PC-3 (cell line): ENCODE measurements at regions not wholly inside any gene's neighbourhood (a gene's known extent, or its start where the extent isn't known, plus 50 kb on each side); places are given as distances from the start of the nearest gene placed in this dataset.

Source experiments
- ATAC-seq: fragments of 200-7000 bp; cut with Tn5 transposase; 2 replicates; pipeline ENCODE4 v1.9.1; 2020; ENCODE audit warnings: mild to moderate bottlenecking, moderate library complexity
- BruUV-seq: library from RNA; stranded (reverse); fragments of 400-500 nt; replicated peaks from 2 replicates; lab custom pipeline; 2021; lab: Mats Ljungman, UMichigan
- CTCF ChIA-PET: fragments of 300-600 bp; sonication (Branson Sonifier 250); formaldehyde crosslinking; loops from one replicate; lab custom pipeline; 2022; ENCODE audit warnings: antibody characterized with exemption; lab: Charles Lee
- POLR2A ChIA-PET: fragments of 300-600 bp; sonication (Branson Sonifier 250); formaldehyde crosslinking; loops from one replicate; lab custom pipeline; 2022; ENCODE audit warnings: antibody characterized with exemption; ENCODE audit not compliant: unreplicated experiment; lab: Charles Lee
- DNase-seq: peaks from one replicate; pipeline ENCODE4 v3.0.0-alpha.2; 2015
- H2AFZ ChIP-seq: fragments of 300-600 bp; sonication (generic); 2 replicates; pipeline ENCODE4 v1.6.0; 2016; ENCODE audit warnings: antibody characterized with exemption, low read length
- H3F3A ChIP-seq: fragments of 300-600 bp; sonication (generic); one replicate; pipeline ENCODE4 v1.6.0; 2017; ENCODE audit warnings: antibody characterized with exemption, low read length, control low read depth, mild to moderate bottlenecking; ENCODE audit not compliant: unreplicated experiment
- H3K27ac ChIP-seq: fragments of 300-600 bp; sonication (generic); 2 replicates; pipeline ENCODE4 v1.5.1; 2016; ENCODE audit warnings: mild to moderate bottlenecking, low read length
- H3K27me3 ChIP-seq: fragments of 300-600 bp; sonication (generic); 2 replicates; pipeline ENCODE4 v1.6.1; 2016; ENCODE audit warnings: low read length, mixed read lengths
- H3K36me3 ChIP-seq: fragments of 300-600 bp; sonication (generic); 2 replicates; pipeline ENCODE4 v1.6.1; 2016; ENCODE audit warnings: low read depth, mixed run types, low read length, mixed read lengths
- H3K4me1 ChIP-seq: fragments of 300-600 bp; sonication (generic); 2 replicates; pipeline ENCODE4 v1.5.1; 2016; ENCODE audit warnings: low read length; ENCODE audit not compliant: insufficient read depth
- H3K4me2 ChIP-seq: fragments of 300-600 bp; sonication (generic); 2 replicates; pipeline ENCODE4 v1.6.0; 2016; ENCODE audit warnings: low read length
- H3K4me3 ChIP-seq: fragments of 300-600 bp; sonication (generic); 2 replicates; pipeline ENCODE4 v1.5.1; 2016; ENCODE audit warnings: mild to moderate bottlenecking, low read length, mixed read lengths
- H3K79me2 ChIP-seq: fragments of 300-600 bp; sonication (generic); 2 replicates; pipeline ENCODE4 v1.6.1; 2017; ENCODE audit warnings: low read length, mixed read lengths
- H3K9ac ChIP-seq: fragments of 300-600 bp; sonication (generic); 2 replicates; pipeline ENCODE4 v1.6.0; 2016; ENCODE audit warnings: mild to moderate bottlenecking, low read length
- H3K9me2 ChIP-seq: fragments of 300-600 bp; sonication (generic); replicated peaks from 2 replicates; pipeline ENCODE4 v1.6.1; 2016; ENCODE audit warnings: mixed run types, low read length, mixed read lengths
- H3K9me3 ChIP-seq: fragments of 300-600 bp; sonication (generic); 2 replicates; pipeline ENCODE4 v1.6.1; 2016; ENCODE audit warnings: low read length, mixed read lengths
- H4K20me1 ChIP-seq: fragments of 300-600 bp; sonication (generic); 2 replicates; pipeline ENCODE4 v1.6.1; 2016; ENCODE audit warnings: low read length, mixed read lengths
- EZH2 ChIP-seq: fragments of 300-600 bp; sonication (generic); IDR thresholded peaks from one replicate; pipeline ENCODE4 v1.6.1; 2017; ENCODE audit warnings: antibody characterized with exemption, mild to moderate bottlenecking, low read length; ENCODE audit not compliant: unreplicated experiment
- EZH2phosphoT487 ChIP-seq: fragments of 300-600 bp; sonication (generic); IDR thresholded peaks from 2 replicates; pipeline ENCODE4 v1.6.1; 2018; ENCODE audit warnings: mild to moderate bottlenecking, antibody characterized with exemption, low read length, borderline replicate concordance
- intact Hi-C: fragments of 100-400 bp; cut with micrococcal nuclease; formaldehyde crosslinking; loops from 2 replicates; pipeline ENCODE4 v1.9.0; 2023
- TF ChIP-seq, protein P1 (sequence below): fragments of 300-600 bp; sonication (generic); conservative IDR thresholded peaks from 2 replicates; pipeline ENCODE4 v1.5.1; 2017; ENCODE audit warnings: antibody characterized with exemption, low read depth, mild to moderate bottlenecking, low read length

DNA sequence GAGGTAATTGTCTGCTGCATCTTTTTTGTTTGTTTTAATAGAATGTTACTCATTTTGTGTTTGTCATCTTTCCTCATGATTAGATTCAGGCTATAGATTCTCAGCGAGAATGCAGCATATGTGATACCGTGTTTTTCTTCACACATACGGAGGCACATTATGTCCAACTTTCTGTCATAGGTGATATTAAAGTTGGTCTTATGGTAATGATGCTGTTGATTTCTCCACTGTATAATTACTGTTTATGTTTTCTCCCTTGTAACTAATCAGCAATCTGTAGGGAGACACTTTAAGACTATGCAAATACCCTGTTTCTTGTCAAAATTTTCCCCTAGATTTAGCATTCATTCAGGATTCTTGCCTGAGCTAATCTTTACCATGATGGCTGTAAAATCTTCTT lies 87.6 kb downstream of the CLDN1 start:
- H3K9me3 ChIP-seq = 0 out of 2 replicates have a peak, but pooled peaks cover under 1% of the 10 kb centered on the region
- H3K9ac ChIP-seq = no peak overlapping the region
- DNase-seq (no peak), ATAC-seq (no peak)
- no peak overlapping the region for H3K4me2 ChIP-seq
- TF ChIP-seq, protein P1, sequence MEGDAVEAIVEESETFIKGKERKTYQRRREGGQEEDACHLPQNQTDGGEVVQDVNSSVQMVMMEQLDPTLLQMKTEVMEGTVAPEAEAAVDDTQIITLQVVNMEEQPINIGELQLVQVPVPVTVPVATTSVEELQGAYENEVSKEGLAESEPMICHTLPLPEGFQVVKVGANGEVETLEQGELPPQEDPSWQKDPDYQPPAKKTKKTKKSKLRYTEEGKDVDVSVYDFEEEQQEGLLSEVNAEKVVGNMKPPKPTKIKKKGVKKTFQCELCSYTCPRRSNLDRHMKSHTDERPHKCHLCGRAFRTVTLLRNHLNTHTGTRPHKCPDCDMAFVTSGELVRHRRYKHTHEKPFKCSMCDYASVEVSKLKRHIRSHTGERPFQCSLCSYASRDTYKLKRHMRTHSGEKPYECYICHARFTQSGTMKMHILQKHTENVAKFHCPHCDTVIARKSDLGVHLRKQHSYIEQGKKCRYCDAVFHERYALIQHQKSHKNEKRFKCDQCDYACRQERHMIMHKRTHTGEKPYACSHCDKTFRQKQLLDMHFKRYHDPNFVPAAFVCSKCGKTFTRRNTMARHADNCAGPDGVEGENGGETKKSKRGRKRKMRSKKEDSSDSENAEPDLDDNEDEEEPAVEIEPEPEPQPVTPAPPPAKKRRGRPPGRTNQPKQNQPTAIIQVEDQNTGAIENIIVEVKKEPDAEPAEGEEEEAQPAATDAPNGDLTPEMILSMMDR = no peak
- TF ChIP-seq EZH2phosphoT487 (no peak), EZH2 (no peak)
- H3K36me3 ChIP-seq = no peaks in the 10 kb centered on the region
- no peak overlapping the region for H3K27ac ChIP-seq
- no peaks in the 10 kb centered on the region for H3K79me2 ChIP-seq
- no TSS peak for BruUV-seq
- H3K4me3 ChIP-seq = no peak overlapping the region
- no peaks in the 10 kb centered on the region for H3K9me2 ChIP-seq
- H4K20me1 ChIP-seq = no peaks in the 10 kb centered on the region
- H3K27me3 ChIP-seq = no peaks in the 10 kb centered on the region
- intact Hi-C loops = loop anchor here (5.0 kb wide), 1 partner anchor 33 kb away; no protein-coding TSS in a partner anchor
- POLR2A ChIA-PET = no interaction called here
- CTCF ChIA-PET = no interaction called here
- no peak overlapping the region for H2AFZ ChIP-seq
- no peaks in the 10 kb centered on the region for H3F3A ChIP-seq
- H3K4me1 ChIP-seq = peaks cover 31% of the 10 kb centered on the region

GRCh38 chr3:190229632-190230424 lies 92.4 kb downstream of the CLDN1 start:
- POLR2A ChIA-PET = interaction anchor here (0.7 kb wide), 1 partner anchor 268 kb away, joined by 4 read pairs; no protein-coding TSS in a partner anchor
- BruUV-seq = TSS peak; percentile 20

More at GRCh38 chr3:190229632-190230424, 92.4 kb downstream of the CLDN1 start:
- TF ChIP-seq EZH2 = no peak
- TF ChIP-seq EZH2phosphoT487 = no peak
- TF ChIP-seq, protein P1 = no peak
- Histone ChIP-seq H3K9ac (peak overlapping the region; percentile 23; the same call in 1 of the 2 replicates), H3K4me2 (peak overlapping the region; percentile 79), H2AFZ (peak overlapping the region; percentile 69), H3K27me3 (no peaks in the 10 kb centered on the region), H3K4me3 (peak overlapping the region; percentile 42), H4K20me1 (no peaks in the 10 kb centered on the region), H3K36me3 (no peaks in the 10 kb centered on the region), H3K27ac (peak overlapping the region; percentile 73), H3K79me2 (no peaks in the 10 kb centered on the region), H3K9me2 (no peaks in the 10 kb centered on the region), H3K4me1 (peaks cover 36% of the 10 kb centered on the region), H3F3A (no peaks in the 10 kb centered on the region), H3K9me3 (no peaks in the 10 kb centered on the region)
- intact Hi-C loops = loop anchor here (1.0 to 5.0 kb wide), 5 partner anchors 37 to 467 kb away; no protein-coding TSS in a partner anchor
- CTCF ChIA-PET = no interaction called here
- ATAC-seq (peak; percentile 89), DNase-seq (peak; percentile 93)
